ENCODE measurements at regions not wholly inside any gene's neighbourhood (a gene's known extent, or its start where the extent isn't known, plus 50 kb on each side); places are given as distances from the start of the nearest gene placed in this dataset.
"Not testable (repeated sequence)": the region's sequence is repeated elsewhere in the genome, so short reads cannot be mapped to it uniquely, and the experiment has no call there.

- no peak for DNase-seq (ENCODE audit: extremely low spot score, insufficient read length, low read depth)
- no peak for FAIRE-seq
Observed at GRCh38 chr2:228545041-228545747, 363.7 kb upstream of the SPHKAP start.

- DNase-seq (ENCODE audit: extremely low spot score, insufficient read length, low read depth), result no peak
- no peak for FAIRE-seq
Observed at GRCh38 chr2:228543117-228543516, 361.6 kb upstream of the SPHKAP start.

- DNase-seq (ENCODE audit: extremely low spot score, insufficient read length, low read depth) (no peak), FAIRE-seq (no peak)
Observed at GRCh38 chr2:228542277-228542676, 360.8 kb upstream of the SPHKAP start.

- FAIRE-seq (no peak), DNase-seq (ENCODE audit: extremely low spot score, insufficient read length, low read depth) (no peak)
Observed at GRCh38 chr2:228541789-228542188, 360.3 kb upstream of the SPHKAP start.

- DNase-seq (ENCODE audit: extremely low spot score, insufficient read length, low read depth) (no peak), FAIRE-seq (no peak)
Observed at GRCh38 chr2:228540976-228541375, 359.5 kb upstream of the SPHKAP start.

- FAIRE-seq (no peak), DNase-seq (ENCODE audit: extremely low spot score, insufficient read length, low read depth) (no peak)
Observed at GRCh38 chr2:228535396-228535795, 353.9 kb upstream of the SPHKAP start.

- DNase-seq (ENCODE audit: extremely low spot score, insufficient read length, low read depth) (no peak), FAIRE-seq (no peak)
Observed at GRCh38 chr2:228533156-228533555, 351.7 kb upstream of the SPHKAP start.

- no peak for DNase-seq (ENCODE audit: extremely low spot score, insufficient read length, low read depth)
- FAIRE-seq, result no peak
Observed at GRCh38 chr2:228532233-228532632, 350.7 kb upstream of the SPHKAP start.

- FAIRE-seq, result no peak
Observed at GRCh38 chr2:228527197-228527881, 345.9 kb upstream of the SPHKAP start.

GRCh38 chr2:228526687-228527086 lies 345.2 kb upstream of the SPHKAP start:
- FAIRE-seq (no peak), DNase-seq (ENCODE audit: extremely low spot score, insufficient read length, low read depth) (no peak)

More at GRCh38 chr2:228527197-228527881, 345.9 kb upstream of the SPHKAP start:
- DNase-seq (ENCODE audit: extremely low spot score, insufficient read length, low read depth), result no peak

- FAIRE-seq (no peak), DNase-seq (ENCODE audit: extremely low spot score, insufficient read length, low read depth) (no peak)
Observed at GRCh38 chr2:228522977-228523376, 341.5 kb upstream of the SPHKAP start.

- FAIRE-seq, result no peak
- DNase-seq (ENCODE audit: extremely low spot score, insufficient read length, low read depth), result no peak
Observed at GRCh38 chr2:228522276-228522675, 340.8 kb upstream of the SPHKAP start.

GRCh38 chr2:228519561-228519960 lies 338.1 kb upstream of the SPHKAP start:
- FAIRE-seq (no peak), DNase-seq (ENCODE audit: extremely low spot score, insufficient read length, low read depth) (no peak)

- FAIRE-seq, result no peak
- DNase-seq (ENCODE audit: extremely low spot score, insufficient read length, low read depth), result no peak
Observed at GRCh38 chr2:228516019-228516418, 334.5 kb upstream of the SPHKAP start.

GRCh38 chr2:228513480-228513879 lies 332.0 kb upstream of the SPHKAP start:
- not testable (repeated sequence) for FAIRE-seq; DNase-seq (ENCODE audit: extremely low spot score, insufficient read length, low read depth)

GRCh38 chr2:228509021-228509420 lies 327.5 kb upstream of the SPHKAP start:
- no peak for DNase-seq (ENCODE audit: extremely low spot score, insufficient read length, low read depth)
- FAIRE-seq, result no peak

GRCh38 chr2:228507870-228508269 lies 326.4 kb upstream of the SPHKAP start:
- FAIRE-seq, result no peak
- DNase-seq (ENCODE audit: extremely low spot score, insufficient read length, low read depth), result no peak

GRCh38 chr2:228507231-228507824 lies 325.8 kb upstream of the SPHKAP start:
- DNase-seq (ENCODE audit: extremely low spot score, insufficient read length, low read depth) (no peak), FAIRE-seq (no peak)

GRCh38 chr2:228503731-228504130 lies 322.2 kb upstream of the SPHKAP start:
- FAIRE-seq, result no peak
- DNase-seq (ENCODE audit: extremely low spot score, insufficient read length, low read depth), result no peak

GRCh38 chr2:228493852-228494251 lies 312.4 kb upstream of the SPHKAP start:
- DNase-seq (ENCODE audit: extremely low spot score, insufficient read length, low read depth) (no peak), FAIRE-seq (no peak)

GRCh38 chr2:228479014-228479413 lies 297.5 kb upstream of the SPHKAP start:
- FAIRE-seq, result no peak
- no peak for DNase-seq (ENCODE audit: extremely low spot score, insufficient read length, low read depth)

All from GM18507 (cell line).